ENCODE measurements at regions not wholly inside any gene's neighbourhood (a gene's known extent, or its start where the extent isn't known, plus 50 kb on each side); places are given as distances from the start of the nearest gene placed in this dataset.

GRCh38 chr10:124232686-124233545 is 139.5 kb upstream of the CHST15 start:
- H3K36me3 ChIP-seq = no peaks in the 10 kb centered on the region
- H3K4me3 ChIP-seq = no peak overlapping the region
- H3K4me1 ChIP-seq = no peaks in the 10 kb centered on the region
- DNase-seq = no peak
- H3K27me3 ChIP-seq = no peaks in the 10 kb centered on the region
- no peaks in the 10 kb centered on the region for H3K9me3 ChIP-seq
- TF ChIP-seq CTCF (IDR thresholded peaks at IDR 0.05) (no peak), POLR2A (IDR thresholded peaks at IDR 0.05) (no peak)
- no peak overlapping the region for H3K27ac ChIP-seq

- H3K36me3 ChIP-seq = no peaks in the 10 kb centered on the region
- TF ChIP-seq POLR2A (IDR thresholded peaks at IDR 0.05) = no peak
- TF ChIP-seq CTCF (IDR thresholded peaks at IDR 0.05) = no peak
- DNase-seq = no peak
- no peaks in the 10 kb centered on the region for H3K27me3 ChIP-seq
- no peak overlapping the region for H3K27ac ChIP-seq
- H3K9me3 ChIP-seq = no peaks in the 10 kb centered on the region
- H3K4me3 ChIP-seq = no peak overlapping the region
- no peaks in the 10 kb centered on the region for H3K4me1 ChIP-seq
Observed at GRCh38 chr10:124231168-124232155, 138.1 kb upstream of the CHST15 start.

GRCh38 chr10:124230635-124231167 is 137.3 kb upstream of the CHST15 start:
- Histone ChIP-seq H3K36me3 (no peaks in the 10 kb centered on the region), H3K27me3 (no peaks in the 10 kb centered on the region), H3K4me3 (no peak overlapping the region), H3K4me1 (no peaks in the 10 kb centered on the region), H3K9me3 (no peaks in the 10 kb centered on the region), H3K27ac (no peak overlapping the region)
- TF ChIP-seq POLR2A (IDR thresholded peaks at IDR 0.05) (no peak), CTCF (IDR thresholded peaks at IDR 0.05) (no peak)
- no peak for DNase-seq

- TF ChIP-seq CTCF (IDR thresholded peaks at IDR 0.05) = no peak
- no peak for TF ChIP-seq POLR2A (IDR thresholded peaks at IDR 0.05)
- H3K4me3 ChIP-seq = no peak overlapping the region
- H3K9me3 ChIP-seq = no peaks in the 10 kb centered on the region
- no peak overlapping the region for H3K27ac ChIP-seq
- H3K4me1 ChIP-seq = no peaks in the 10 kb centered on the region
- DNase-seq = no peak
- H3K36me3 ChIP-seq = no peaks in the 10 kb centered on the region
- no peaks in the 10 kb centered on the region for H3K27me3 ChIP-seq
Observed at GRCh38 chr10:124229989-124230634, 136.7 kb upstream of the CHST15 start.

Measured in Peyer's patch (tissue), 4 donors.